SU-DHL-6 (cell line): ENCODE measurements at regions not wholly inside any gene's neighbourhood (a gene's known extent, or its start where the extent isn't known, plus 50 kb on each side); places are given as distances from the start of the nearest gene placed in this dataset.

Experiments
- EZH2phosphoT487 ChIP-seq: fragments of 200-600 bp; sonication (generic), shearing (Covaris generic); conservative IDR thresholded peaks from 2 replicates; pipeline ENCODE4 v1.6.1; 2018; ENCODE audit warnings: mild to moderate bottlenecking, antibody characterized with exemption, low read length, moderate library complexity, mixed read lengths
- TF ChIP-seq, protein P1 (sequence below): fragments of 200-600 bp; sonication (generic); IDR thresholded peaks from one replicate; pipeline ENCODE4 v1.5.1; 2017; ENCODE audit warnings: antibody characterized with exemption, mild to moderate bottlenecking, low read length, moderate library complexity; ENCODE audit not compliant: insufficient read depth, poor library complexity, severe bottlenecking

DNA sequence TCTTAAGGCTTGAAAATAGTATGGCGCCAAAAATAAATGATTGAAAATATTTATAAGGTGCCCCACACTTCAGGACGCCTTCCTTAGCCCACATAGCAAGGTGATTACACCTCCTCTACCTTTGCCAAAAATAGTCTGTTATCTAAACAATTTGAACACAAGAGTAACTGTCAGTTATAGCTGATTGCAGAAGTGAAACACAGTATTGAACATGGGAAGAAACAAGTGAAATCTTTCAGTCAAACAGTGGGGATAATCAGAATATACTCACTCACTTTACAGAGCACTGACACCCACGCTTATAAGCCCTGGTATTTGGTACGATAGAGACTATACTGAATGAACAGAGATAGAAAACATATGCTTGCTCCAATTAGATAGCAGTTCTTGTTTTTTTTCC, 203.1 kb downstream of the RAB38 start:
- TF ChIP-seq, protein P1, sequence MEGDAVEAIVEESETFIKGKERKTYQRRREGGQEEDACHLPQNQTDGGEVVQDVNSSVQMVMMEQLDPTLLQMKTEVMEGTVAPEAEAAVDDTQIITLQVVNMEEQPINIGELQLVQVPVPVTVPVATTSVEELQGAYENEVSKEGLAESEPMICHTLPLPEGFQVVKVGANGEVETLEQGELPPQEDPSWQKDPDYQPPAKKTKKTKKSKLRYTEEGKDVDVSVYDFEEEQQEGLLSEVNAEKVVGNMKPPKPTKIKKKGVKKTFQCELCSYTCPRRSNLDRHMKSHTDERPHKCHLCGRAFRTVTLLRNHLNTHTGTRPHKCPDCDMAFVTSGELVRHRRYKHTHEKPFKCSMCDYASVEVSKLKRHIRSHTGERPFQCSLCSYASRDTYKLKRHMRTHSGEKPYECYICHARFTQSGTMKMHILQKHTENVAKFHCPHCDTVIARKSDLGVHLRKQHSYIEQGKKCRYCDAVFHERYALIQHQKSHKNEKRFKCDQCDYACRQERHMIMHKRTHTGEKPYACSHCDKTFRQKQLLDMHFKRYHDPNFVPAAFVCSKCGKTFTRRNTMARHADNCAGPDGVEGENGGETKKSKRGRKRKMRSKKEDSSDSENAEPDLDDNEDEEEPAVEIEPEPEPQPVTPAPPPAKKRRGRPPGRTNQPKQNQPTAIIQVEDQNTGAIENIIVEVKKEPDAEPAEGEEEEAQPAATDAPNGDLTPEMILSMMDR = no peak
- no peak for TF ChIP-seq EZH2phosphoT487
